GM21576 (cell line): ENCODE measurements at regions not wholly inside any gene's neighbourhood (a gene's known extent, or its start where the extent isn't known, plus 50 kb on each side); places are given as distances from the start of the nearest gene placed in this dataset.
"Not testable (repeated sequence)": the region's sequence is repeated elsewhere in the genome, so short reads cannot be mapped to it uniquely, and the experiment has no call there.

ENCODE experiments used
- ATAC-seq: cut with Tn5 transposase; IDR thresholded peaks from one replicate; pipeline ENCODE4 v1.9.1; 2021; ENCODE audit warnings: mild to moderate bottlenecking, moderate library complexity; ENCODE audit not compliant: unreplicated experiment

DNA sequence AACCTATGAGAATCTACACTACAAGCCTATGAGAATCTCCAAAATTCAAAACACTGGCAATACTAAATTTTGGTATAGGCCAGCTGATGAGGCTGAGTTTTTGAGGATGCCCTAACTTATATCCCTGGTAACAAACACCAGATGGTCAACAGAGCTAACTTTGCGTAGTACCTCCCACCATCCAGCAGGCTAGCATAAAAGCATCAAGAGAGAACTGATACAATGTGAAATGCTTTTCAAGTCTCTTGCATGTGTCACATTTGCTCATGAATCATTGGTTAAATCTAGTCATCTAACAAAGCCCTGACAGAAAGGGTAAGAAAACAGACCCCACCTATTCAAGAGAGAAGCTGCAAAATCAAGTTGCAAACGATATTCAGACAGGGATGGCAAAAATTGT is 1609.7 kb upstream of the CDH9 start:
- no peak for ATAC-seq

- ATAC-seq, result no peak
Measured at GRCh38 chr5:28632607-28633006, 1594.2 kb upstream of the CDH9 start.

- no peak for ATAC-seq
Measured at GRCh38 chr5:28603869-28604268, 1565.5 kb upstream of the CDH9 start.

- no peak for ATAC-seq
Measured at GRCh38 chr5:28602429-28602828, 1564.0 kb upstream of the CDH9 start.

GRCh38 chr5:28596707-28597106 is 1558.3 kb upstream of the CDH9 start:
- not testable (repeated sequence) for ATAC-seq

DNA sequence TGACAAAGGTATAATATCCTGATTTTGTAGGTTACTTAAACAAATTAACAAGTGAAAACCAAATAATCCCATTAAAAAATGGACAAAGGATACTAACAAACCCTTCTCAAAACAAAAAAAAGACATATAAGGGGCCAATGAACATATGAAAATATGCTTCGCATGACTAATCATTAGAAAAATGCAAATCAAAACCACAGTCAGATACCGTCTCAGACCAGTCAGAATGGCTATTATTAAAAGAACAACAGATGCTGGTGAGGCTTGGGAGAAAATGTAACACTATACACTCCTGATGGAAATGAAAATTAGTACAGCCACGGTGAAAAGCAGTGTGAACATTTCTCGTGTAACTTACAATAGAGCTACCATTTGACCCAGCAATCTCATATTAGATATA is 1542.2 kb upstream of the CDH9 start:
- no peak for ATAC-seq

- ATAC-seq, result no peak
Measured at GRCh38 chr5:28576022-28576421, 1537.6 kb upstream of the CDH9 start.

- ATAC-seq, result no peak
Measured at GRCh38 chr5:28575368-28575767, 1537.0 kb upstream of the CDH9 start.

GRCh38 chr5:28574606-28575005 is 1536.2 kb upstream of the CDH9 start:
- ATAC-seq, result no peak

GRCh38 chr5:28567048-28567447 is 1528.7 kb upstream of the CDH9 start:
- no peak for ATAC-seq

DNA sequence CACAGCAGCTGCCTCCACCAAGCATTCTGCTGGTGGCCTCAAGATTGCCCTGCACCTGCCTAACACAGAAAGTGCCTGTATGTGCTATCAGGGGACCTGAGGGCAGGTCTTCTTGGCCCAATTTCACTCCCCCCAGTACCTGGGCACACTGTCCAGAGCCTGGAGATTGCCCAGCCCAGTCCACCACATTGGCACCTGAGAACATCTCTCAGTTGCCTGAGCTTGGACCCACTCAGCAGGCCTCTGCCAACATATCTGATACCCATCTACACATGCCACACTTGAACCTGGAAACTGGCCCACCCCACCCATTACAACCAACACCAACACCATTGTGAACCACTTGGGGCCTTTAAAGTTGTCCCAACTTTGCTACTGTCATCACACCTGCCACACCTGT is 1523.1 kb upstream of the CDH9 start:
- ATAC-seq, result no peak

- ATAC-seq, result no peak
Measured at GRCh38 chr5:28558196-28558595, 1519.8 kb upstream of the CDH9 start.

DNA sequence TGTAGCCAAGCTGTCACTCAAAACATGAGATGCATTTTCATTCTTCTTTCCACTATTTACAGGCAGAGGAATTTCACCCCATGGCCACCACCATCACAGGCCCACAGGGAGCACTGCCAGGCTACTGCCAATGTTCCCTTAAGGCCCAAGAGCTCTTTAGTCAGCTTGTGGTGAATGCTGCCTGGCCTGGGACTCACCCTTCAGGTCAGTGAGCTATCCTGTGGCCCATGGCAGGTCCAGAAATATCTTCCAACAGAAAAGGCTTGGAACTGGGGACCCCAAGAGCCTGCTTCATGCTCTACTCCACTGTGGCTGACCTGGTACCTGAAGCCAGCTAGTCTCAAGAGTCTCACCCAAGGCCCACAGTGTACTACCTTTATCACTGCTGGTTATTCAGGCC is 1518.7 kb upstream of the CDH9 start:
- ATAC-seq, result no peak

DNA sequence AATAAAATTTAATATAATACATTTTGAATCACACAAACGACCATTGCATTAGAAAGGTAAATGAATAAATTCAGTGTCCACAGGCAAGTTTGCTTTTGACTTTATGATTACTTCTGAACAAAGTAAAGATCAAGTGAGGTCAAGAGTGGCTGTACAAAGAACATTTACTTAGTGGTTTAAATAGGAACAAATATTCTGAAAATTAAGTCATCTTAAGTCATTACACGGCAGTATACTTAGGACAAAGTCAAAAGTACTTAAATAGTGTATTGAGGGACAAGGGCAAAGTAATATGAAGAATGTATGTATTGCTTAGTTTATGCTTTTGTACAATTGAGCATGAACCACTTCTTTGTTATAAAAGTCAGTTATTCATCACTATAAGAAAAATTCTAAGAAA is 1511.2 kb upstream of the CDH9 start:
- ATAC-seq, result no peak

DNA sequence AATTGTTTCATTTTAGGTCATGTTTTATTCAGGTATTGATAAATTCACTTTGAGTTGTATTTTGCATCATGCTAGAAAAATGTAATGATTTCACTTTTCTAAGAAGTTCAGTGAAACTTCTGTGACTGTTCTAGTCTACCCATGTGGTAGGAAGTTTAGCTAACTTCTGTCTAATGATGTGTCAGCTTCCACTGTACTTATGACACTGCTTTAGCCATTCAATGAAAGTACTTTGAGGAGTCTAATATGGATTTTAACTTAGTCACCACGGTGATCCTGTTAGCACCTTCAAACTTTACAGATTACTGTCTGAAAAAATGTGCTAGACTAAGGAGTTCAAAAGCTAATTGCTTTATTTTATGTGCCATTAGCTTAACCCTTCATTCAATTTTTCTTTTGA is 1510.5 kb upstream of the CDH9 start:
- no peak for ATAC-seq

GRCh38 chr5:28544501-28544900 is 1506.1 kb upstream of the CDH9 start:
- ATAC-seq, result no peak

GRCh38 chr5:28543473-28544098 is 1505.2 kb upstream of the CDH9 start:
- no peak for ATAC-seq

DNA sequence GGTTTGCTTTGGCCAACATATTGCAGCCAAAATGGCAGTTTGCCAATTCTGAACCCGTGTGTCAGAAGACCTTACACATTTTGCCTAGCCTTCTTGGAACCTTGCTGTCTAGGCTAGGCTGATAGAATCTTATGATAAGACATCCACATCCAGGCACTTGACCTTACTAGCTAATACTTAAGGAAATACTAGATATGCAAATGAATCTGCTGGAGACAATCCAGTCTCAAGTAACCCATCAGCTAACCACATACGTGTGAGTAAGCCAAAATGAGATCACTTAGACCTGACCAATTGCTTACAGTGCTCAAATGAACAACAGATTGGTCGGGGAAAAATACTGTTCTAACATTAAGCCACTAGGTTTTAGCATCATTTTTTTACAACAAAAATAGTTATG is 1504.6 kb upstream of the CDH9 start:
- no peak for ATAC-seq

DNA sequence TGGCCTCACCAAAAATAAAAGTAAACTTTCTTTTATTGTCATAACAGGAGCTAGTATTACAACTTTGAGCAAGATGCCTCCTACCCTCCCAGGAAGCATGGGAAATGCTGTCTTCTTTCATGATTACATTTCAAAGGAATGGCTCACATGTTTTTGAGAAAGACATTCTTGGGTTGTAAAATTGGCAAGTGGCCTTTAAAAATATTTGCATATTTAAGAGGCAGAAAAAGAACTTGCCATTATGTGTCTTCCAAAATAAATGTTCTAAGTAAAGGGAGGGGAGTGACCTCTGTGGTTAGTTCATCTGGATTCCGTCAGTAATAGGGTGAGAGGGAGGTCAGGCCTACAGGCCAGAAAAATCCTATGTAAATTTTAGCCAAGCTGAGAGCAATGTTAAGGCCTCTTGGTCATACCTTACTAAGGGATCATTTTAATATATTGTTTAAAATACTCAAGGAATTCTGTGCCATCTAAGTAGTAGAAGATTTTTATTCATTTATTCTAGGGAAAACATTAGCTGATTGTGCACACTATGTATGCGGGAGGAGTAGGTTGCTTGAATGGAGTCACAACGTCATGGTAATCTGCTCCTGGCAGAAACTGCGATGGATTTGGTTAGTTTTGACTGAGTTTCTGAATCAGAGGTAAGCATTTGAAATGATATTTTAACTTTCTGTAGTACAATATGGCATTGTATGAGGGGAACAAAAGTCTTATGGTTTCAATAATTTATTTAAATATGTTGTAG is 1485.7 kb upstream of the CDH9 start:
- ATAC-seq, result no peak

- ATAC-seq, result no peak
Measured at GRCh38 chr5:28523416-28523815, 1485.0 kb upstream of the CDH9 start.

DNA sequence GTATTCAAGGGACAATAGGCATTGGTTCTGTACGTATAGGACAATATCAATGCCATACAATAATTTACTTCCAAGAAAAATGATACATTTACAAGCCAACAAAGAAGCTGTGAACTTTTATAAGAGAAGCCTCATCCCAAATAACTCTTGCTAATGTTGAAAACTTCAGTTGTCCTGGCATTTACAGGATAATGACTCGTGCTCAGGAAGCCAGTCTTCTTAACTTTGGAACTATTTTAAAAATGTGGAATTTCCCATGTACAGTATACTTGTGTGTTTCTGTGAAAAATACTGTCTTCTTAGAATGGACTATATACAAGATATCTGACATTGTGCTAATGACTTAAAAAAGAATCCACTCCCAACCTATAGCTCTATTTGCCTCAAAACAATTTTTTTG is 1479.3 kb upstream of the CDH9 start:
- no peak for ATAC-seq

DNA sequence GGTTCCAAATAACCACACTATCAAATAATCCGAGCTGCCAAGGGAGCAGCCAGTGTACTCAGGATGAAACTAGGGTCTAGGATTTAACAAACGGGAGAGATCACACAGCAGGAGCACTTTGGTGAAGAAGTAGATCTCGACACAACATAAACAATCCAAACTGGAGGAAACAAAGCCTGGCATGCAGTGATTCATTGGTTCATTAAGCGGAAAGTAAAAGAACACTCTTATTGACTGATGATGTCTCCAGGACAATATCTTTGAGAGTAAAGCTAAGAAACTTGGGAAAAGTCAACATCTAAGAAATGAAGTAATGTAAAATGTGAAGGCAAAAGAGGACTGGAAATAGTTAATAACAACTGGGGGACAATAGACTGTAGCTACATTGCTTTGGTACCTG is 1478.3 kb upstream of the CDH9 start:
- ATAC-seq, result no peak

DNA sequence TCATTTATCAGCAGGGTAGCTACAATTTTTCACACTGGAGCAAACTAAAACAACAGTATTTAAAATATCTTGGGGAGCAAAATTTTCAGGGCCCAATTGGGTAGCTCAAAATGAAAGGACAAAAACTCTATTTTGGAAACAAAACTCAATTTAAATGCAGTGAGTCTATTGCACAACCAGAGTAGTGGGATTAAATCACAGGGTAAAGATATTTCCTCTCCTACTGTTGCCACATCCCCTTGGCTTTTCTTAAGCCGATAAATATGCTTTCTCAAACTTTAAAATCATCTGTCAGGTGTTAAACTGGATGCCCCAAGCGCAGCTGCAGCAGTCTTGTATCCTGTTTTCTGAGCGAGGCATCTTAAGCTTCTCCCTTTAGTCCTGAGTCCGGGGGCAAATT is 1474.3 kb upstream of the CDH9 start:
- no peak for ATAC-seq
